Right hindlimb (tissue), 1 donor: ENCODE measurements at regions not wholly inside any gene's neighbourhood (a gene's known extent, or its start where the extent isn't known, plus 50 kb on each side); places are given as distances from the start of the nearest gene placed in this dataset.

Experiments
- DNase-seq: peaks from one replicate; pipeline ENCODE4 v3.0.0-alpha.2; 2018

DNA sequence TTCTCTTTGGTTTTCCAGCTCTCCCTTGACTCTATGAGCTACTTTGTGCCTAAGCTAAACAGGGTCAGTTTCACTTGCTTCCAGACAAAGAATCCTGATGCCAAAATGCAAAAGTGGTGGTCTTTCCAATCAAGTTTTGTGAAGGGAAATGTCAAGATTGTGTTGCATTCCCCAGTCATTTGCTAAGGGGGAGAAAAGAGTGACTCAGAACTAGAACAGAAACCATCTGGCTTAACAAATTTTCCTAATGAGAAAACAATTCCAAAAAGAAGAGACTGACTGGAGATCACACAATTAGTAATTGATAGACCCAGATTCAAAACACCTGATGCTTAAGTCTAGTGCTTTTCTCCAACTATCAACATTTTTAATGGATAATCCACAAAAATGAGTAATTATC is 235.1 kb upstream of the DIO2 start:
- no peak for DNase-seq

DNA sequence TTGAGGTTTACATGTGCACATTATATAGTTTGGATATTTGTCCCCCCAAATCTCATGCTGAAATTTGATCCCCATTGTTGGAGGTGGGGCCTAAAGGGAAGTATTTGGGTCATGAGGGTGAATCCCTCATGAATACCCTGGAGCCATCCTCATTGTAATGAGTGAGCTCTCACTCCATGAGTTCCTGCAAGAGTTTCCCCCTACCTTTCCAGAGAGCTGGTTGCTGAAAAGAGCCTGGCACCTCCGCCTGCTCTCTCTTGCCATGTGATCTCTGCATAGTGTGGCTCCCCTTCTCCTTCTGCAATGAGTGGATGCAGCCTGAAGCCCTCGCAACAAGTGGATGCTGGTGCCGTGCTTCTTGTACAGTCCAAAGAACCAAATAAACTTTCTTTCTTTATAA is 234.3 kb upstream of the DIO2 start:
- no peak for DNase-seq

DNA sequence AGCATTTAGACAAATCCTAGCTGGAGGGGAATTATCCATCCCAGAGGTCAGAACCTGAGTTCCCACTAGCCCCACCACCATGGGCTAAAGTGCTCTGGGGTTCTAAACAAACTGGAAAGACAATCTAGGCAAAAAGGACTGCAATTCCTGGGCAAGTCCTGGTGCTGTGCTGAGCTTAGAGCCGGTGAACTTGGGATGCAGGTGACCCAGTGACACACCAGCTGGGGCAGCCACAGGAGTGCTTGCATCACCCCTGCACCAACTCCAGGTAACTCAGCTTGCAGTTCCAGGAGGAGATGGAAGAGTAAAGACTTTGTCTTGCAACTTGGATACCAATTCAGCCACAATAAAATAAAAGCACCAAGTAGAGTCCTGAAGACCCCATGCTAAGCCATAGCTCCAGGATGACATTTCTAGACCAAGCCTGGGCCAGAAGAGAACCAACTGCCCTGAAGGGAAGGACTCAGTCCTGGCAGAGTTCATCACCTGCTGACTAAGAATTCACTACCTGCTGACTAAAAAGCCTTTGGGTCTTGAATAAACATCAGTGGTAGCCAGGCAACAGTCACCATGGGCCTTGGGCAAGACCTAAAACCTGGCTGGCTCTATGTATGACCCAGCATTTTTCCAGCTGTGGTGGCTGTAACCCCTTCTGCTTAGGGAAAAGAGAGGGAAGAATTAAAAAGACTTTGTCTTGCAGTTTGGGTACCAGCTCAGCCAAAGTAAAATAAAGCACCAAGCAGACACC is 223.4 kb upstream of the DIO2 start:
- no peak for DNase-seq

DNA sequence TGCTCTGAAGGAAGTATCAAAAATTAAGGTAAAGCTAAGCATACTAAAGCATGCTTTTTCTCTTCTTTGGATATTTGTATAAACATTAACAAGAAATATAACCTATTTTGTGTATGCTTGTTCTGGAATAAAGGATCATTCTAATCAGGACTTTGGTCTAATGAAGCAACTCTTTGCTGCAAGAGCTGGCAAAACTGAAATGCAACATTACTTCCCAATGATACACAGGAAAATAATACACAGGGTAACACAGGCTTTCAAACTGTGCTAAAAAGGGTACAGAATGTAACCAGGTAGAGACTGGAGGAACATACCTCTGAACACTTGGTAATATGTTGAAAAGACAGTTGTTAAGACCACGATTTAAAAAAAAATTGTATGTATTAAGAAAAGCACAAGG is 222.5 kb upstream of the DIO2 start:
- no peak for DNase-seq

DNA sequence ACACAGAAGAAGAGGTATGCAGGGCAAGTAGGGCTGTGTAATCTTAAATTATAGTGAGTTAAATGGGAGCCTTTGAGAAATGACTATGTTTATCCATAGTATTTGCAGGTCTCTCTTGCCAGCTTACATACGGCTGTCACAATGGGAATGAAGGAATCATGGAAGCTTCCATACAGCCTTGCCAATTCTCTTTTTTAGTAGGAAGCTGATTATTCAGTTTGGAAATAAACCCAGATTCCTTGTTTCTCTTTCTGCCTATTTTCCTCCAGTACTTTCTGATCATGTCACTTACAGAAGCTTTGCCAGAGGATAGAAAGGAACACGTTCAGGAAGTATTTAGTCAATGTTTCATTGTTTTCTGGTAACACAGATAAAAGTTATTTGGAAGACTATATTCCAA is 217.4 kb upstream of the DIO2 start:
- DNase-seq = no peak

DNA sequence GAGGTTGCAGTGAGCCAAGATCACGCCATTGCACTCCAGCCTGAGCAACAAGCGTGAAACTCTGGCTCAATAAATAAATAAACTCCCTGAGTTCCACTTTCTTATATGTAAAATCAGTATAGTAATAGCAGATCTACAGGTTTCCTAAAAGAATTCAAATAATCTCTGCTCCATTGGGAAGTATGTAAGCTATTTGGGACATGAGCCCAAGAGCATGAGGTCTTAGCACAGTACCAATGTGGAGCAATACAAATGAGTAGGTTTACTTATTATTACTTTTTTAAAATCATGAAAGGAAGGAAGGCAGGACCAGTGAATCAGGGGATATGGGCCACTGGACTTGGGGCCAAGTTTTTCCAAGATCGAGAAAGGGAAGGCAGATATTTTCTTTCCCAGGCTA is 216.9 kb upstream of the DIO2 start:
- DNase-seq = no peak

DNA sequence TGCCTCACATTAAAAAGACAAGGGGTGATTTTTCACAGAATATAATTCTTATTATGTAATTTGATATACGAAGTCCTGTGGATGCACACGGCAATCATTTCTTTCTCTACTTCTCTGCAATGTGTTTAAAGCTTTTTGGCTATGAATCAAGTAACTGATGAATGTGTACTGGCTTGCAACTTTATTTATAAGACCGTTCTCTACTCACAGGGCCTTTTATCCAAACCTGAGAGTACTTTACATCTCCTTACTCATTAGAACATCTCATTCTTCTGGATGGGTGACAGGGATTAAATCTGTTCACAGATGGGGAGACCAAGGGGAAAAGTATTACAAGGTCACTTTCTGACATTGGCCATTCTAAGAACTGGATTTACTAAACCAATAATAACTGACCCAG is 215.8 kb upstream of the DIO2 start:
- DNase-seq = no peak

DNA sequence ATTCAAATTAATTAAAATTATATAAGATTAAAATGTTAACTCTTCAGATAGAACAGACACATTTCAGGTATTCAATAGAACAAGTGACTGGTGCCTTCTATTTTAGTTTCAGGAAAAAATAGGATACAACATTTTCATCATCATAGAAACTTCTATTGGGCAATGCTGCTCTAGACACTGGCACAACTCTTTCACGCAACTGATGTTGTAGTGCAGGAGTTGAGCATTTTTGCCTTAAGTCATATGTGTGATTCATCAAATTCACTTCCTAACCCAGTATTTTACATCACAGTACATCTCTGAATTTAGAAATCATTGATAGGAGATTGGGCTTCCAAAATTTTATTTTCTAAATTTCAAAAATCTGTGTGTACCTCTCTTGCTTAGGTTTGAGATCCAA is 215.4 kb upstream of the DIO2 start:
- no peak for DNase-seq

DNA sequence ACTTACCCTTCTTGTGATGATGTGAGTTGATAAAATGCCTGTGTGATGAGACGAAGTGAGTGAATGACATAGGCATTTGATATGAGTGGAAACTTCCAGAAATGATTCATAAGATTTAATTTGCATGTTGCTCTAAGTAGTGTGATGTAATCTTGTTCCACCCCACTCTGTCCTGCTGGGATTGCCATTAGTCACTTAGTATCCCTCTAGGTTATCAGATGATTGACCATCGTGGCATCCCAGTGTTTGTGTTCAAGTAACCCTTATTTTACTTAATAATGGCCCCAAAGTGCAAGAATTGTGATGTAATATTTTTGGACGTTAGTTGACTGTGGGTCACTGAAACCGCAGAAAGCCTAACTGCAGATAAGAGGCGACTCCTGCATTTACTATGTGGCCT is 214.4 kb upstream of the DIO2 start:
- DNase-seq = no peak

DNA sequence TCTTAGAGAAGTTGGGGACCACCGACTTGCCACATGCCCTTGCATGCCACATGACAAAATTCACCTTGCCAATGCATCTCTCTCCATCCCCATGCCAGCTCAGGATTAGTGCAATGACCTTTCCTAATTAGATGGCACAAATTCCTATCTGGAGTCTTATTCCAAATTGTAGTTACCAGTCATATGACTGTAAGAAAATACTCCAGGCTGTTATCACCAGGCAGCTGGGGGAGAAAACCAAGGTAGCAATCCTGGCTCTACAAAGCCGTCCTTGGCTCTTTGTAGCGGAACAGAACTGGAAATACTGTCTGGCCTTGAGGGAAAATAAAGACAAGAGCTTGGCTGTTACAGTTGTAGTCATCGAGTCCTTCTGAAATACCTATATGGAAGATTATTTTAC is 208.5 kb upstream of the DIO2 start:
- DNase-seq = no peak

DNA sequence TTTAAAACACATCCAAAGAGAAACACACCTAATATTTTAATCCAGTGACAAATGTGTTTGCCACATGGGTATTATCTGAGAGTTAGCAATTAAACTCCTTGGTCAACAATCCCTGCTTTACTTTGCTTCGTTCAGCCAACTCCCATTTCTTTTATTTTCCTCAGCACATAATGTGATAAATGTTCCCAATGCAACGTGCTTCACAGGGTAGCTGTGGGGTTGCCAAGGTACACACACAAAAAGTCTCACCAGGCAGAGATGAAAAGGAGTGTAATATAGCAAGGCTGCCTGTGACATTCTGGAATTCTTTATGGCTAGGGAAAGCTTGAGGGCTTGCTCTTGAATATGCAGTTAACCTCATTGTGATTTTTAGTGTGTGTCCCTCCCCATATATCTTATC is 208.0 kb upstream of the DIO2 start:
- DNase-seq = no peak

DNA sequence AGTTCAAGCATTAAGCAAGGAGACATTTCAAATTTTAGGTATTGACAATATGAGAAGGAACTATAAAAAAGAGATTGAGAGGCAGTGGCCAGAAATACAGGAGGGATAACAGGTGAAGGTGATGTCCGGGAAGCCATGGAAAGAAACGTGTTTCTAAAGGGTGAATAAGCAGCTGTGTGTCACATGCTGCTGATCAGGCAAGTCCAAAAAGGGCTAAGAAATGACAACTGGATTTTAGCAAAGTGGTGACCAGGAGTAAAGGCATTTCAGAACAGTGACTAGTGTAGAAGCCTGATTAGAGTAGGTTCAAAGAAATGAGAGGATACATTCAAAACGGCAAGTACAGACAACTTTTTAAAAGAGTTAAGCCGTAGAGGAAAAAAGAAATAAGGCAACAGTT is 204.3 kb upstream of the DIO2 start:
- DNase-seq = no peak

DNA sequence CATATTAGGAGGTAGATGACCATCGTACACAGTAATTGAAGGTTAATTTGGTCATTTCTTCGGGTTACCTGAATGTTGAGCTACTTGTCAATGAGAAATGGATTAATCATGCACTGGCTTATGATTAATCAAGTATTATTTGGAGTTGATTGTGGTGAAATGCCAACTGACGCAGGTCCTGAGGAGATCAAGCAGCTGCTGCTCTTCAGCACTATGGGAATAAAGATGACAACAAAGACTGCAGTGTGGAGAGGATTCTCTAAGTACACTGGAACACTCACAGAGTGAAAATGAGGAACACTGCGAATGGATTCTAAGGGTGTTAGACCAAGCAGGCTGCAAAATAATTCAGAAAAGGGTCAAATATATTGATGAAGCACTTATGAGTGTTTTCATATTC is 202.8 kb upstream of the DIO2 start:
- no peak for DNase-seq

DNA sequence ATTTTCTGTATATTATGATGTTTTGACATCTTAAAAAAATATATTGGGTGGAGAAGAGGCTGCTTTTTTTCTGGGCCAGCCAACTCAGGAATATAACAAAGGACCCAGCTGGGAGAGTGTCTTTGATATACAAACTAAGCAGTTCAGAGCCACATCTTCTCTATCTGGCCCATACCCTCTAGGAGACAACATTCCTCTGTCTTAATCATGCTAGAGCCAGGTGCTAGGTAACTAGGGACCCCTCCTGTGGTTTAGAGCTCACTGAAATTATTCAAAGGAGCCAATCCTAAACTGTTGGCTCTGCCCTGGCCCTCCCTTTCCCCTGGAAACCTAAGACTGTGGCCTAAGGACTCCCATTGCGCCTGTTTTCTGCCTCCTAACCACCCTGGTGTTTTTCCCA is 193.1 kb upstream of the DIO2 start:
- no peak for DNase-seq

DNA sequence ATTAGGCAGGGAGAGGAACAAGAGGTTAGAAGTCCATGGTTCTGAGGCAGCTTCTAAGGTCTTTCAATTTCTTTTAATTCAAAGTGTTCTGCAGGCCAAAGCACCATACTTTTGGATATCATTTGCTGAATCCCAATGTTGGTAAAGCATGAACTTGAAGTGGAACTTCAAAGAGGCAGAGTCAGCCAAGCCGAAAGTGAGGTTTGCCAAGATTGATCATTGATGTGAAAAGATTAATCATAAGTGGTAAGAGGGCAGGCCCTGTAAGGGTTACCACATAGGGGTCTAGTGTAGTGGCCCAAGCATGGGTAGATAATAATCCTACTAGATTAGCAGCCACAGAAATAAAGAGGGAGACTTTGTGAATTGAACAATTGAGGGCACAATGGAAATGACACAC is 191.7 kb upstream of the DIO2 start:
- DNase-seq = no peak

DNA sequence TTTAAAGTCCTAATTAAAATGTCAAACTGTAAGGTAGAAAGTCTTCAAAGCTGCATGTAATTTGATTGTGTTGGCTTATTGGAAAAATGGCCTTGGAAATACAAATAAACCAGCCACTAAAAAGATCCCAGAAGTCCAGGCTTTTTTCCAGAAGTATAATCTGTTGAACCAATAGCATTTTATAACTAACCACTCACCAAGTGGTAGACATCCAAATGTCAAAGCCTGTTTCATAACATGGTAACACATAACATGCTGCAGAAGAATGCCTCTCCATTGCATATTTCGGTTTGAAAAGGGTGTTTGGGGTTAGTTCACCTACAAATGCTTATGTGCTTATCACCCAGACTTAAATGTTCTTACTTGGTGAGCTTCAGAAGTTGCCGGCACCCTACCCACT is 183.7 kb upstream of the DIO2 start:
- no peak for DNase-seq

DNA sequence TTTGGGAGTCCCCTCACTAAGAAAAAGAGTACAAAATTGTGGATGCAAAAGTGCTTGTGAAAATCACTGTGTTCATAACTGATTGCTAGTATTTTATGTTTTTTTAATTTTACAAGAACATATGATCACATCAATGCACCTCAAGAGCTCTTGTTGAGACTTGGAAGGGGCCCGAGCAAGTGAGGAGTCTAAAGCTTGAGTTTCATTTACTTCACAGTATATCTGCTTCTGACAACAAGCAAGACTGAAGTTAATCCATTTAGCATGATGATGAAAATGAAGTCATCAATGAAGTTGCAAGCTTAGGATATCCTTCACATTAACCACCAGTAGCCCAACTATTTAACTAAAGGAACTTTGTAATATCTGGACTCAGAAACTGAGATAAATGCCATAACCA is 182.5 kb upstream of the DIO2 start:
- no peak for DNase-seq

DNA sequence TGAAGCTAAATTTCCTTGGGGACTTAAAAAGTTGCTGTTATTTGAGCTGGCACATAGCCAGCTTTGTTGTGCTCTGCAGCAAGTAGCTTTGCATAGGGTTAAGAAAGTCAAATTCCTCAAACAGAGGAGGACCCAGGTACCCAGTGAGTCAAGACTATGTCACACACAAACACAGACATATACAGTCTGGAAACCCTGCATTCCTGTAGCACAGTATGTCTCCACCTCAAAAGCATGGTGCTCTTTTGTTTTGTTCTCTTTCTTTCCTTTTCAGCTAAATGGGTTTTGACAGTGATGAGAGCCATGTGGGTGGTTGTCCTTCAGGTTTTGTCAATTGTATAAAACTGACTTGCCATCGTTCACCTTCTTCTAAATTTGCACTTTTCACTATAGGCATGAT is 179.6 kb upstream of the DIO2 start:
- no peak for DNase-seq

DNA sequence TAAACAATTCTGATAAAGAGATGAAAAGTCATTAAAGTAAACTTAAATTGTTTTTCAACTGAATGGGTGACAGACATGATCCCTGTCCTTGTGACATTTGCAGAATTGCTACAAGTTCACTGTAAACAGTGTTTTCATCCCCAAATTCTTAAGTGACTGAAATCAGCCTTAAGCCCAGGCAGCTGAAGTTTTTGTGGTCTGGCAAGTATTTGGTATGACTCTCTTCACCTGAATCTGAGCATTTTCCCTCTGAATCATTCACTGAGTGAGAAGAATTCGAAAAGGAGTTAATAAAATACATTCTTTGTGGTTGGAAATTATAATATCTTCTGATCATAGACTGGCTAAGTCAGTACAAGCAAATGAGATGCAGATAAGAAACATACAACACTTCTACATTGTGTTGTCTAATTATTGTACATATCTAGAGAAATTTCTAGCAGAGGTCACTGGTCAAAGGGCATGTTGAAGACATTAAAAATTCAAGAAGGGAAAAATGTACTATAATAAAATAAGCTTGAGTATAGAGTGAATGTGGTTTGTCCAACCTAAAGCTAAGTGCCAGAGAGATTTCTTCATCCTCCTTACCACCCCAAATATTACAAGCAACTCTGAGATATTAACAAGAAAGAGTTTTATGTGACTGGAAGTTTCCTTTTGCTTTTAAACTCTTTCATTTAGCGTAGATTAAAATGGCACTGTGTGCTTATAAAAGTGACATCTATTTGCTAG is 177.8 kb upstream of the DIO2 start:
- DNase-seq = no peak

DNA sequence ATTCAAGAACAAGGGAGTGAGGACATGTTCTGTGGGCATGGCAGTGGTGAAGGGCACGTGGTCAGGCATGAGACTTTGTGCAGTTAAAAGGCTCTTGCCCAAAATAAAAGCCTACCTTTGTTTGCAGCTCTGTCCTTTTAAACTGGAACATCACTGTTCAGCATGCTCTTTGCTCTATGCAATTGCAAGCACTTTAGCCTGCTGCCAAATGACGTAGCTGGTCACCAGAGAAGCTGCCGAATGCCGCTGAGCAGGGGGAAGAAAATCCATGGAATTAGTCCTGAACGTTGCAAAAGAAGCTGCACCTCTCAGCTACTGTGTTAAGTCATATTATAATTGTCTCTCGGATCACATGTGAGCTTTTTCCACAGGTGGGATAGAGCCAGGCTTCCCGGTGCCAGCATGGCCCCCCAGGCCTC is 176.3 kb upstream of the DIO2 start:
- no peak for DNase-seq

DNA sequence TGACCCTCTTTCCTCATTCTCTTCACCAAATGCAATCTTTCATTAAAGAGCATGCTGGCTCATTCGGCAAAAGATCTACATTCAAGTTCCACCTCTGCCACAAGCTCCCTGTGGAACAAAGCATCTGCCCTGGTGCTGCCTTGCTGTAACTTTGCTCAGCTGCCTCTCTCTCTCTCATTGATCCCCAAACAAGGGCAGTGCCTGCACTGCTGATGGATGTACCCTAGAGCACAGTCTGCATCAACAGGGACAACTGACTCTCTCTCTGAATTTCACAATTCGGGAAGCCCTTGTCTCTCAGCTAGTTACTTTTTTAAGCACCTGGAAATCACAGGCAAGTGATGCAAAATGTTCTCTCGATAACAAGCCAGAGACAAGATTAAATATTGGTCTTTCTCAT is 174.0 kb upstream of the DIO2 start:
- DNase-seq = no peak

DNA sequence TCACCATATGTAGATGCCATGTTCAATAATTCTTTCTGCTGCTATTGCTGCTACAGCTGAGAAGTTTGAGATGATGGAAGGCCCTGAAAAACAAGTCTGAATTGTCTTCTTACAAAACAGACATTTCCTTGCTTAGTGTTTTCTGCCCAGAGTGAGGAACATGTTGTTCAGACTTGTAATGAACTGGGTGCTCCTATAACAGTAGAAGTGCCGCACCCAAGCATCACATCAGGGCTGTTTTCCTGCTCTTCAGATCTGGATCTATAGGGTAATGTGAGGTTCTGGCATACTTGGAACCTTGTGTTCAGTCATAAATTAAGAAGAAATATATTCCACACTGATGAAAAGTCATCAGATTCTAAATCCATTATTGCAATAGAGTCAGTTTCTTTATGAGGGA is 171.9 kb upstream of the DIO2 start:
- no peak for DNase-seq

DNA sequence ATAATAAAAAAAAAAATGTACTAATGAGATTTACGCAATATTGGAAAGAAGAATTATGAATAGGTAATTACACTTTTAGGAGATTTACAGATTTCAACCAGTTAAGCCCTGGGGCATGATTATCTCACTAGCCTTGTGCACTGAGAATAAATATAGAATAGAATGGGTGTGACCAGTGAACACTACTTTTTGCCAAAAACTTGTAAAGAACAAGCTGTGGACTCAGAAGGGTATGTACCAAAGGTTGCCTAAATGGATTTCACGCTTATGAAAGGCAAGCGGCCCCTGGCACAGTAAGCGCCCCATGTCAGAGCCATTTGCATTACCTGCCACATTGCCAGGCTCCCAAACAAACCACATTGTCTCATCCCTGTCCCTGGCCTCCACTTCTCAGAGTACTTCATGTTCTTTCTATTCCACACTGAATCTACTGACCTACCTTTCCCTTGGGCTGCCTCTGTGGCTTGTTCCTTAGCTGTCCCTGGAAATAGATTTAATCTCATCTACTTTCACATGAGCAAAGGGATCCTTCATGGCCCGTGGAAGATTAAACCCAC is 170.6 kb upstream of the DIO2 start:
- DNase-seq = no peak

DNA sequence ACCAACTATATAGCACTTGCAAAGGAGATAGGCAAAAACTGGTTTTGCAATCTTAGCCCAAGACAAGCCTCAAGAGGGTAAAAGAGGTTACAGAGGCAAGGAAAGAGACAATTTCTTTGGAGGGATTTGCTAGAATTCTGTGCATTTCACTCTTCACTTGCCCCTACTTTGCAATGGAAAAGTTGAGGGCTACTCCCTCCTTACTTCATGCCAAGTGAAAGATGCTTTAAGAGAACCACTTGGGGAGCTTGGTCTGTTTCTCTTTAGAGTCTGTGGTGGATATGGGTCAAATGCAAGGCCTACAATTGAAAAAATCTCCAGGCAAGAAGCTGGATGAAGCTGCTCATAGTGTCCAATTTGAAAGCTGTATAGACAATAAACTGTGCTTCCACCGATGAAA is 167.7 kb upstream of the DIO2 start:
- no peak for DNase-seq
